Endodermal cell (in vitro differentiated cells): ENCODE measurements at regions not wholly inside any gene's neighbourhood (a gene's known extent, or its start where the extent isn't known, plus 50 kb on each side); places are given as distances from the start of the nearest gene placed in this dataset.

Experiments used
- DNase-seq: peaks from one replicate; pipeline ENCODE4 v3.0.0-alpha.2; 2017
- H3K27ac ChIP-seq: 2 replicates; pipeline ENCODE4 v1.5.1; 2013; ENCODE audit warnings: mild to moderate bottlenecking, low read depth, low read length, moderate library complexity
- H3K27me3 ChIP-seq: 2 replicates; pipeline ENCODE4 v1.6.1; 2013; ENCODE audit warnings: mild to moderate bottlenecking, low read length, moderate library complexity; ENCODE audit not compliant: insufficient read depth, control insufficient read depth, poor library complexity, severe bottlenecking
- H3K36me3 ChIP-seq: 2 replicates; pipeline ENCODE4 v1.7.0; 2013; ENCODE audit warnings: mild to moderate bottlenecking, low read length, moderate library complexity; ENCODE audit not compliant: control insufficient read depth, insufficient read depth
- H3K4me1 ChIP-seq: one replicate; pipeline ENCODE4 v1.7.0; 2013; ENCODE audit warnings: low read length; ENCODE audit not compliant: control insufficient read depth, insufficient read depth
- H3K4me3 ChIP-seq: 2 replicates; pipeline ENCODE4 v1.5.1; 2013; ENCODE audit warnings: mild to moderate bottlenecking, low read length, moderate library complexity
- H3K9ac ChIP-seq: 2 replicates; pipeline ENCODE4 v1.6.1; 2013; ENCODE audit warnings: mild to moderate bottlenecking, low read length, moderate library complexity; ENCODE audit not compliant: poor library complexity, severe bottlenecking; ENCODE audit errors: extremely low read depth
- H3K9me3 ChIP-seq: 2 replicates; pipeline ENCODE4 v1.6.1; 2013; ENCODE audit warnings: mild to moderate bottlenecking, low read length, moderate library complexity; ENCODE audit not compliant: control insufficient read depth
- H3K27ac Mint-ChIP-seq: 2 replicates; pipeline ENCODE4 v1.8.0; 2020; ENCODE audit warnings: mixed read lengths
- H3K27me3 Mint-ChIP-seq: 2 replicates; pipeline ENCODE4 v1.8.0; 2021; ENCODE audit warnings: mild to moderate bottlenecking, mixed read lengths; ENCODE audit not compliant: insufficient read depth
- H3K36me3 Mint-ChIP-seq: 2 replicates; pipeline ENCODE4 v1.8.0; 2020; ENCODE audit warnings: low read depth, mixed read lengths
- H3K4me1 Mint-ChIP-seq: 2 replicates; pipeline ENCODE4 v1.8.0; 2020; ENCODE audit warnings: mixed read lengths
- H3K4me3 Mint-ChIP-seq: 2 replicates; pipeline ENCODE4 v1.8.0; 2020; ENCODE audit warnings: mild to moderate bottlenecking, moderate library complexity, mixed read lengths
- H3K9me3 Mint-ChIP-seq: 2 replicates; pipeline ENCODE4 v1.8.0; 2020; ENCODE audit warnings: mild to moderate bottlenecking, mixed read lengths
- WGBS, 2 experiments: methylation state at CpG; one replicate each; pipeline versions ENCODE4 v1.1.5 to v1.1.7; 2013; ENCODE audit warnings: missing lambda C conversion rate in 2 of 2, mixed read lengths in 1 of 2; ENCODE audit not compliant: insufficient coverage in 1 of 2, insufficient read length in 1 of 2; 5-methylcytosine and 5-hydroxymethylcytosine counted together
- TF ChIP-seq, protein P1 (sequence below): fragments of 200-600 bp; sonication (generic); conservative IDR thresholded peaks from 2 replicates; pipeline ENCODE4 v1.5.0; 2021; ENCODE audit warnings: antibody characterized with exemption, mild to moderate bottlenecking

DNA sequence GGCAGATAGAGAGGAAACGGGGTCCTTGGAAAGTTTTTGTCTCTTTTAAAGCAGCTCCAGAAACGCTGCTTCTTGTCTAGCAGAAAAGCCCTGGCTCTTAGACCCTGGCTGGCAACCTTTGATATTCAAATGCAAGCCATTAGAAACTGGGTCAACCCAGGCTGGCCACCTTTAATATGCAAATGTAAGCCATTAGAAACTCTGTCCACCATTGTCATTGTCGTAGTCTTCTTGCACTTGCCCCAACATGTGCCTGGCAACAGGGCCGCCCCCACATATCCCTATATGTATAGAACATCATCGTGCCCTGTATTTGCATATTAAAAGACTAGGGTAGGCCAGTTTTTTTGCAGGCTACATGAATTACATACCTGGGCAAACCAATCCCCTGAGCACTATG, 621.3 kb upstream of the DPP6 start:
- Histone ChIP-seq H3K27ac (no peak overlapping the region), H3K4me3 (peak overlapping the region; percentile 49), H3K36me3 (no peaks in the 10 kb centered on the region), H3K27me3 (no peaks in the 10 kb centered on the region), H3K9me3 (peaks cover 92% of the 10 kb centered on the region), H3K9ac (no peak overlapping the region), H3K4me1 (no peaks in the 10 kb centered on the region)
- no peak overlapping the region for H3K4me3 Mint-ChIP-seq
- no peaks in the 10 kb centered on the region for H3K27me3 Mint-ChIP-seq
- peak; percentile 71 for DNase-seq
- peaks cover 100% of the 10 kb centered on the region for H3K9me3 Mint-ChIP-seq
- H3K36me3 Mint-ChIP-seq: no peaks in the 10 kb centered on the region
- 65 to 66% methylated on average over 4 to 5 of the region's 5 CpGs for WGBS, 2 experiments
- H3K27ac Mint-ChIP-seq: no peak overlapping the region
- TF ChIP-seq, protein P1, sequence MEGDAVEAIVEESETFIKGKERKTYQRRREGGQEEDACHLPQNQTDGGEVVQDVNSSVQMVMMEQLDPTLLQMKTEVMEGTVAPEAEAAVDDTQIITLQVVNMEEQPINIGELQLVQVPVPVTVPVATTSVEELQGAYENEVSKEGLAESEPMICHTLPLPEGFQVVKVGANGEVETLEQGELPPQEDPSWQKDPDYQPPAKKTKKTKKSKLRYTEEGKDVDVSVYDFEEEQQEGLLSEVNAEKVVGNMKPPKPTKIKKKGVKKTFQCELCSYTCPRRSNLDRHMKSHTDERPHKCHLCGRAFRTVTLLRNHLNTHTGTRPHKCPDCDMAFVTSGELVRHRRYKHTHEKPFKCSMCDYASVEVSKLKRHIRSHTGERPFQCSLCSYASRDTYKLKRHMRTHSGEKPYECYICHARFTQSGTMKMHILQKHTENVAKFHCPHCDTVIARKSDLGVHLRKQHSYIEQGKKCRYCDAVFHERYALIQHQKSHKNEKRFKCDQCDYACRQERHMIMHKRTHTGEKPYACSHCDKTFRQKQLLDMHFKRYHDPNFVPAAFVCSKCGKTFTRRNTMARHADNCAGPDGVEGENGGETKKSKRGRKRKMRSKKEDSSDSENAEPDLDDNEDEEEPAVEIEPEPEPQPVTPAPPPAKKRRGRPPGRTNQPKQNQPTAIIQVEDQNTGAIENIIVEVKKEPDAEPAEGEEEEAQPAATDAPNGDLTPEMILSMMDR: no peak
- no peaks in the 10 kb centered on the region for H3K4me1 Mint-ChIP-seq

- no peaks in the 10 kb centered on the region for H3K27me3 ChIP-seq
- no peak overlapping the region for H3K27ac ChIP-seq
These were observed 620.1 kb upstream of the DPP6 start for GRCh38 chr7:153432063-153432462.

GRCh38 chr7:153433223-153433622, 619.0 kb upstream of the DPP6 start:
- Histone ChIP-seq H3K27ac (no peak overlapping the region), H3K9me3 (peaks cover 90% of the 10 kb centered on the region), H3K27me3 (no peaks in the 10 kb centered on the region), H3K4me1 (no peaks in the 10 kb centered on the region), H3K9ac (no peak overlapping the region), H3K4me3 (peak overlapping the region; percentile 14), H3K36me3 (no peaks in the 10 kb centered on the region)
- TF ChIP-seq, protein P1: no peak
- H3K27ac Mint-ChIP-seq: no peak overlapping the region
- no peaks in the 10 kb centered on the region for H3K4me1 Mint-ChIP-seq
- WGBS, 2 experiments: 85 to 93% methylated on average over 7 to 8 of the region's 8 CpGs
- no peaks in the 10 kb centered on the region for H3K36me3 Mint-ChIP-seq
- no peak for DNase-seq
- H3K4me3 Mint-ChIP-seq: no peak overlapping the region
- H3K9me3 Mint-ChIP-seq: peaks cover 99% of the 10 kb centered on the region
- H3K27me3 Mint-ChIP-seq: no peaks in the 10 kb centered on the region

More at GRCh38 chr7:153432063-153432462, 620.1 kb upstream of the DPP6 start:
- no peaks in the 10 kb centered on the region for H3K27me3 Mint-ChIP-seq
- no peak overlapping the region for H3K4me3 Mint-ChIP-seq
- no peaks in the 10 kb centered on the region for H3K36me3 ChIP-seq
- H3K27ac Mint-ChIP-seq: no peak overlapping the region
- H3K9me3 ChIP-seq: peaks cover 92% of the 10 kb centered on the region
- no peaks in the 10 kb centered on the region for H3K4me1 Mint-ChIP-seq
- TF ChIP-seq, protein P1: no peak
- H3K4me3 ChIP-seq: peak overlapping the region; percentile 14
- H3K9me3 Mint-ChIP-seq: peaks cover 99% of the 10 kb centered on the region
- H3K9ac ChIP-seq: no peak overlapping the region
- no peaks in the 10 kb centered on the region for H3K36me3 Mint-ChIP-seq
- WGBS, 2 experiments: 84 to 86% methylated on average over 8 of the region's 8 CpGs
- peak; percentile 76 for DNase-seq
- H3K4me1 ChIP-seq: no peaks in the 10 kb centered on the region
